Esophagus squamous epithelium (tissue), 4 donors: ENCODE measurements at regions not wholly inside any gene's neighbourhood (a gene's known extent, or its start where the extent isn't known, plus 50 kb on each side); places are given as distances from the start of the nearest gene placed in this dataset.

Source experiments
- CTCF ChIP-seq, 6 experiments: fragments of 450-650 bp in 4 of 6; fragments of 200-600 bp in 2 of 6; sonication (generic) in 2 of 6; IDR thresholded peaks; one replicate each; pipeline ENCODE4 v1.5.1; 2016 to 2019; ENCODE audit warnings: antibody characterized with exemption in 6 of 6, mild to moderate bottlenecking in 4 of 6, moderate library complexity in 4 of 6
- POLR2A ChIP-seq, 4 donors: fragments of 450-650 bp; IDR thresholded peaks; one replicate each; pipeline ENCODE4 v1.6.1; 2017; ENCODE audit warnings: antibody characterized with exemption in 4 of 4, mild to moderate bottlenecking in 4 of 4, moderate library complexity in 3 of 4

DNA sequence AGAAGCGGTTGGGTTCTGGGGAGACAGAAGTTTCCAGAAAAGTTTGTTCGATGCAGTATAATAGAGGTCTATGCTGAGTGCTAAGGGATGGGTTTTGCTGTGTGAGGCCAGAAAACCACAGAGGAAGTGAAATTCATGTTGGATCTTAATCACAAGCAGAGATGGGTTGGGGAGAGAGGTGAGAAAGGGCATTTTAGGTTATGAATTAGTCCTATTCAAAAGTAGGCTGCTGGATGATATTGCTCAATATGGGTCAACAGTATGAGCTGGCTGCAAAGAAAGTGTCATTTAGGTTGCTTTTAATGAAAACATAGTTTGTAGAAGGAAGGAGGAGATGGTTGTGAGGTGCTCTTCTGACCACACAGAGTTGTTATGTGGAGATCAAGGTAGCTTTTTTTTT, 118.8 kb upstream of the LHCGR start:
- TF ChIP-seq CTCF (IDR thresholded peaks at IDR 0.05) (no peak), POLR2A (IDR thresholded peaks at IDR 0.05) (no peak)
